ENCODE measurements at regions not wholly inside any gene's neighbourhood (a gene's known extent, or its start where the extent isn't known, plus 50 kb on each side); places are given as distances from the start of the nearest gene placed in this dataset.

DNA sequence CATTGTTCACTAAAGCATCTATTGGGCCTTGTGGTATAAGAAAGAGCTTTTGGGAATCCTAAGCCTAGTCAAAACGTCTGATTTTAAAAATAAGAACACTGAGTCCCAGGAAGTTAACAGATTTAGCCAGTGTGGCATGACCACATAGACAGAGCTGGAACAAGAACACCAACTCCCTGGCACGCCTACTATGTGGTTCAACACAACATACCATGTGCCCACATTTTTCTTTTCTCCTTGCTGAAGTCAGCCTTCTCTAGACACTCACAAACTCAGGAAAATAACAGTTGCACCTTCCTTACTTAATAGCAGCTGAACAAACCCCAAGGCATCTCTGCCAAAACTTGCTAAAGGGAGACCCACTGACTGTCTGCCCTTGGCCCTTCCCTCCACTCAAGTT is 124.8 kb downstream of the C1D start:
- TF ChIP-seq, protein P1, sequence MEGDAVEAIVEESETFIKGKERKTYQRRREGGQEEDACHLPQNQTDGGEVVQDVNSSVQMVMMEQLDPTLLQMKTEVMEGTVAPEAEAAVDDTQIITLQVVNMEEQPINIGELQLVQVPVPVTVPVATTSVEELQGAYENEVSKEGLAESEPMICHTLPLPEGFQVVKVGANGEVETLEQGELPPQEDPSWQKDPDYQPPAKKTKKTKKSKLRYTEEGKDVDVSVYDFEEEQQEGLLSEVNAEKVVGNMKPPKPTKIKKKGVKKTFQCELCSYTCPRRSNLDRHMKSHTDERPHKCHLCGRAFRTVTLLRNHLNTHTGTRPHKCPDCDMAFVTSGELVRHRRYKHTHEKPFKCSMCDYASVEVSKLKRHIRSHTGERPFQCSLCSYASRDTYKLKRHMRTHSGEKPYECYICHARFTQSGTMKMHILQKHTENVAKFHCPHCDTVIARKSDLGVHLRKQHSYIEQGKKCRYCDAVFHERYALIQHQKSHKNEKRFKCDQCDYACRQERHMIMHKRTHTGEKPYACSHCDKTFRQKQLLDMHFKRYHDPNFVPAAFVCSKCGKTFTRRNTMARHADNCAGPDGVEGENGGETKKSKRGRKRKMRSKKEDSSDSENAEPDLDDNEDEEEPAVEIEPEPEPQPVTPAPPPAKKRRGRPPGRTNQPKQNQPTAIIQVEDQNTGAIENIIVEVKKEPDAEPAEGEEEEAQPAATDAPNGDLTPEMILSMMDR (conservative IDR thresholded peaks at IDR 0.05; ENCODE audit: low read depth in 2 of 2) = no peak
- no peak for TF ChIP-seq EZH2phosphoT487 (IDR thresholded peaks at IDR 0.05; ENCODE audit: unreplicated experiment)
- TF ChIP-seq, protein P2, sequence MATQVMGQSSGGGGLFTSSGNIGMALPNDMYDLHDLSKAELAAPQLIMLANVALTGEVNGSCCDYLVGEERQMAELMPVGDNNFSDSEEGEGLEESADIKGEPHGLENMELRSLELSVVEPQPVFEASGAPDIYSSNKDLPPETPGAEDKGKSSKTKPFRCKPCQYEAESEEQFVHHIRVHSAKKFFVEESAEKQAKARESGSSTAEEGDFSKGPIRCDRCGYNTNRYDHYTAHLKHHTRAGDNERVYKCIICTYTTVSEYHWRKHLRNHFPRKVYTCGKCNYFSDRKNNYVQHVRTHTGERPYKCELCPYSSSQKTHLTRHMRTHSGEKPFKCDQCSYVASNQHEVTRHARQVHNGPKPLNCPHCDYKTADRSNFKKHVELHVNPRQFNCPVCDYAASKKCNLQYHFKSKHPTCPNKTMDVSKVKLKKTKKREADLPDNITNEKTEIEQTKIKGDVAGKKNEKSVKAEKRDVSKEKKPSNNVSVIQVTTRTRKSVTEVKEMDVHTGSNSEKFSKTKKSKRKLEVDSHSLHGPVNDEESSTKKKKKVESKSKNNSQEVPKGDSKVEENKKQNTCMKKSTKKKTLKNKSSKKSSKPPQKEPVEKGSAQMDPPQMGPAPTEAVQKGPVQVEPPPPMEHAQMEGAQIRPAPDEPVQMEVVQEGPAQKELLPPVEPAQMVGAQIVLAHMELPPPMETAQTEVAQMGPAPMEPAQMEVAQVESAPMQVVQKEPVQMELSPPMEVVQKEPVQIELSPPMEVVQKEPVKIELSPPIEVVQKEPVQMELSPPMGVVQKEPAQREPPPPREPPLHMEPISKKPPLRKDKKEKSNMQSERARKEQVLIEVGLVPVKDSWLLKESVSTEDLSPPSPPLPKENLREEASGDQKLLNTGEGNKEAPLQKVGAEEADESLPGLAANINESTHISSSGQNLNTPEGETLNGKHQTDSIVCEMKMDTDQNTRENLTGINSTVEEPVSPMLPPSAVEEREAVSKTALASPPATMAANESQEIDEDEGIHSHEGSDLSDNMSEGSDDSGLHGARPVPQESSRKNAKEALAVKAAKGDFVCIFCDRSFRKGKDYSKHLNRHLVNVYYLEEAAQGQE (IDR thresholded peaks at IDR 0.05; ENCODE audit: unreplicated experiment) = no peak
- no peak for TF ChIP-seq CREB1 (CRISPR knock-in tag; IDR thresholded peaks at IDR 0.05; ENCODE audit: low read depth)
